Sigmoid colon (tissue), 6 donors: ENCODE measurements at regions not wholly inside any gene's neighbourhood (a gene's known extent, or its start where the extent isn't known, plus 50 kb on each side); places are given as distances from the start of the nearest gene placed in this dataset.

Experiments used
- DNase-seq: peaks from one replicate; pipeline ENCODE4 v3.0.0-alpha.2; 2019
- H3K27ac ChIP-seq, 4 donors: fragments of 200-600 bp; sonication (generic); one replicate each; pipeline ENCODE4 v1.5.1; 2016 to 2019; ENCODE audit warnings: mild to moderate bottlenecking in 1 of 4
- H3K27me3 ChIP-seq, 3 donors: fragments of 200-600 bp; sonication (generic); one replicate each; pipeline ENCODE4 v1.5.1; 2019; ENCODE audit warnings: mild to moderate bottlenecking in 1 of 3
- H3K36me3 ChIP-seq, 4 donors: fragments of 200-600 bp; sonication (generic); one replicate each; pipeline ENCODE4 v1.5.1; 2016 to 2019
- H3K4me1 ChIP-seq, 4 donors: fragments of 200-600 bp; sonication (generic); one replicate each; pipeline ENCODE4 v1.5.1; 2017 to 2019
- H3K4me3 ChIP-seq, 4 donors: fragments of 200-600 bp; sonication (generic); one replicate each; pipeline ENCODE4 v1.5.1; 2017 to 2019; ENCODE audit warnings: mild to moderate bottlenecking in 2 of 4, moderate library complexity in 1 of 4
- H3K9me3 ChIP-seq, 4 donors: fragments of 200-600 bp in 3 of 4; sonication (generic) in 3 of 4; one replicate each; pipeline versions ENCODE4 v1.5.1 to v1.6.1; 2013 to 2019
- EP300 ChIP-seq, 4 donors: sonication (generic); formaldehyde crosslinking; IDR thresholded peaks; one replicate each; pipeline ENCODE4 v1.6.1; 2017; ENCODE audit warnings: antibody characterized with exemption in 4 of 4
- POLR2A ChIP-seq, 2 donors: fragments of 450-650 bp; IDR thresholded peaks; one replicate each; pipeline ENCODE4 v1.6.1; 2016; ENCODE audit warnings: antibody characterized with exemption in 2 of 2, mild to moderate bottlenecking in 2 of 2, moderate library complexity in 2 of 2
- POLR2AphosphoS5 ChIP-seq, 4 donors: sonication (generic); formaldehyde crosslinking; IDR thresholded peaks; one replicate each; pipeline ENCODE4 v1.6.1; 2017; ENCODE audit warnings: antibody characterized with exemption in 4 of 4
- WGBS, 2 donors: extraction: QIAGEN DNeasy Blood & Tissue Kit; methylation state at CpG; one replicate each; pipeline ENCODE4 v1.1.7; 2013; 5-methylcytosine and 5-hydroxymethylcytosine counted together
- intact Hi-C: fragments of 100-400 bp; cut with DNase I; formaldehyde crosslinking; loops from one replicate; pipeline ENCODE4 v1.15.1; 2023
- TF ChIP-seq, protein P1 (sequence below), 4 experiments: fragments of 450-650 bp in 3 of 4; fragments of 200-600 bp in 1 of 4; IDR thresholded peaks; one replicate each; pipeline ENCODE4 v1.5.1; 2016 to 2019; ENCODE audit warnings: antibody characterized with exemption in 4 of 4, mild to moderate bottlenecking in 3 of 4, moderate library complexity in 2 of 4
- donor health status: healthy with polysubstance abuse.
- donor health status: healthy.

DNA sequence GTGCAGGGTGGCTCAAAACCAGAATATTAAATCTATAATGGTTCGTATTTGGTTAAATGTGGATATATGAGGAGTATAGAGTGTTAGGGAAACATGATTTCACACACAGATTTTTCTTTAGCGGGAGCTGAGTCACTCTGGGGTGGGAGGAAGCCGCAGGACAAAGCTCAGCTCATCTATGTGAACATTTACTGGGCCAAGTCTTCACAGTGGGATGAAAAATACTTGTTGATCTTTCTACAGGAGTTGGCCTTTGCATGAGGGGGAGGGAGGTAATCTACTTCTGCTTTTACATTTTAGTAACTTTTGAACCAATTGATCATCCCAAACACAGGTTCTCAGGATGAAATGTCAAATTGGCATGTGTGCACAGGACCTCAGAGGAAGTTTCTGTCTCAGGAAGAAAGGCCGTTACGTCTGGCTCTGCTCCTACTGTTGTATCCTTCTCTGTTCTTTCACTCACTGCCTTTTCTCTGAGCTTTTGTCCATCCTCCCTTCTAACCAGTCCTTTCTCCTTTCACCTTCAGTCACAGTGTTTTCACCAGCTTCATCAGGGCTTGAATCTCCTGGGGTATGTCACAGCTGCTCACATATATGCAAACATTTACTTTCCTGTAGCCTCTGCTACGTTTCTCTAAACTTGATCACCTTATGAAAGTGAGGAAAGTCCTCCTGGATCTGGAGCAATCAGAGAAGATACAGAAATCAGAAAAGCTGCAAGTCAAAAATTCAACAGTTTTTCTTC is 943.3 kb upstream of the FANCL start:
- Histone ChIP-seq H3K36me3 (no peaks in the 10 kb centered on the region), H3K27ac (peak overlapping the region in 3 of 4 donors; percentile 68 to 72 (median 68)), H3K4me1 (peaks cover 0 to 22% (median 19%) of the 10 kb centered on the region in 4 donors), H3K4me3 (peak overlapping the region in 2 of 4 donors; percentile 6), H3K27me3 (no peaks in the 10 kb centered on the region), H3K9me3 (no peaks in the 10 kb centered on the region)
- TF ChIP-seq POLR2AphosphoS5 (IDR thresholded peaks at IDR 0.05) (peak in 1 of 4 donors; percentile 24), POLR2A (IDR thresholded peaks at IDR 0.05) (no peak)
- TF ChIP-seq, protein P1, sequence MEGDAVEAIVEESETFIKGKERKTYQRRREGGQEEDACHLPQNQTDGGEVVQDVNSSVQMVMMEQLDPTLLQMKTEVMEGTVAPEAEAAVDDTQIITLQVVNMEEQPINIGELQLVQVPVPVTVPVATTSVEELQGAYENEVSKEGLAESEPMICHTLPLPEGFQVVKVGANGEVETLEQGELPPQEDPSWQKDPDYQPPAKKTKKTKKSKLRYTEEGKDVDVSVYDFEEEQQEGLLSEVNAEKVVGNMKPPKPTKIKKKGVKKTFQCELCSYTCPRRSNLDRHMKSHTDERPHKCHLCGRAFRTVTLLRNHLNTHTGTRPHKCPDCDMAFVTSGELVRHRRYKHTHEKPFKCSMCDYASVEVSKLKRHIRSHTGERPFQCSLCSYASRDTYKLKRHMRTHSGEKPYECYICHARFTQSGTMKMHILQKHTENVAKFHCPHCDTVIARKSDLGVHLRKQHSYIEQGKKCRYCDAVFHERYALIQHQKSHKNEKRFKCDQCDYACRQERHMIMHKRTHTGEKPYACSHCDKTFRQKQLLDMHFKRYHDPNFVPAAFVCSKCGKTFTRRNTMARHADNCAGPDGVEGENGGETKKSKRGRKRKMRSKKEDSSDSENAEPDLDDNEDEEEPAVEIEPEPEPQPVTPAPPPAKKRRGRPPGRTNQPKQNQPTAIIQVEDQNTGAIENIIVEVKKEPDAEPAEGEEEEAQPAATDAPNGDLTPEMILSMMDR (IDR thresholded peaks at IDR 0.05), result no peak
- DNase-seq, result no peak
- 22 to 23% methylated on average over 6 of the region's 6 CpGs for WGBS, 2 donors
- intact Hi-C loops, result loop anchor here (5.0 kb wide), 1 partner anchor 1368 kb away; the partner anchor contains the start of gene BCL11A

DNA sequence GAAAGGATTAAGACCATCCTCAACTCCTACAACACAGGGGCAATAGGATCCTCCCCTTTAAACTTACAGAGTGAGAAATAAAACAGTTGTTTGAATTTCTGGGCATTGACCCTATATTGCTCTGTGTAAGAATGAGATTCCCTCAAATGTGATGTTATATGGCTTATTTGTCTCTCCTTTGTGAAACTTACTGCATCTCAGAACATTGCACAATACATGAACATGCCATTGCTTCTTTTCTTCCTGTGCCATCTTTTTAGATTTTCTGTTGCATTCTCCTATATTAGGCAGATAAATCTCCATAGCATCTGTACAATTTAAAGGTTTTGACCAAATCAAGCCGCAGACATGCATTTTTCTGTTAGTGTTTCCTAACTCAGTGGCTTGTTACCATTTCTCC is 941.9 kb upstream of the FANCL start:
- TF ChIP-seq EP300 (IDR thresholded peaks at IDR 0.05) (no peak), POLR2A (IDR thresholded peaks at IDR 0.05) (no peak), POLR2AphosphoS5 (IDR thresholded peaks at IDR 0.05) (no peak)
- TF ChIP-seq, protein P1 (IDR thresholded peaks at IDR 0.05), result no peak
- H3K4me3 ChIP-seq, result no peak overlapping the region
- H3K27ac ChIP-seq, result peak overlapping the region in 1 of 4 donors; percentile 68
- H3K36me3 ChIP-seq, result no peaks in the 10 kb centered on the region
- H3K4me1 ChIP-seq, result peaks cover 0 to 25% (median 19%) of the 10 kb centered on the region in 4 donors
- intact Hi-C loops, result no loop called here
- DNase-seq, result no peak
- WGBS, 2 donors, result 93% methylated on average over 1 of the region's 1 CpG
- no peaks in the 10 kb centered on the region for H3K9me3 ChIP-seq
- no peaks in the 10 kb centered on the region for H3K27me3 ChIP-seq

- no peak for TF ChIP-seq POLR2AphosphoS5 (IDR thresholded peaks at IDR 0.05)
- TF ChIP-seq, protein P1 (IDR thresholded peaks at IDR 0.05), result peak in 1 of 4 experiments; percentile 19
- Histone ChIP-seq H3K36me3 (no peaks in the 10 kb centered on the region), H3K9me3 (no peaks in the 10 kb centered on the region), H3K27me3 (no peaks in the 10 kb centered on the region), H3K27ac (no peak overlapping the region), H3K4me3 (no peak overlapping the region), H3K4me1 (peaks cover 0 to 25% (median 19%) of the 10 kb centered on the region in 4 donors)
- intact Hi-C loops, result no loop called here
- 24 to 42% methylated on average over 3 of the region's 3 CpGs for WGBS, 2 donors
- DNase-seq, result no peak
These were observed 941.1 kb upstream of the FANCL start for GRCh38 chr2:59182249-59182648.

GRCh38 chr2:59181347-59181746 is 940.2 kb upstream of the FANCL start:
- H3K27me3 ChIP-seq, result no peaks in the 10 kb centered on the region
- H3K4me3 ChIP-seq, result no peak overlapping the region
- intact Hi-C loops, result no loop called here
- H3K36me3 ChIP-seq, result no peaks in the 10 kb centered on the region
- no peak overlapping the region for H3K27ac ChIP-seq
- DNase-seq, result no peak
- no peaks in the 10 kb centered on the region for H3K9me3 ChIP-seq
- WGBS, 2 donors, result 48 to 64% methylated on average over 2 of the region's 2 CpGs
- TF ChIP-seq EP300 (IDR thresholded peaks at IDR 0.05), result no peak
- no peak for TF ChIP-seq POLR2A (IDR thresholded peaks at IDR 0.05)
- TF ChIP-seq, protein P1 (IDR thresholded peaks at IDR 0.05), result no peak
- no peak for TF ChIP-seq POLR2AphosphoS5 (IDR thresholded peaks at IDR 0.05)
- peaks cover 0 to 25% (median 19%) of the 10 kb centered on the region in 4 donors for H3K4me1 ChIP-seq
